Stomach (tissue), 8 donors: ENCODE measurements at regions not wholly inside any gene's neighbourhood (a gene's known extent, or its start where the extent isn't known, plus 50 kb on each side); places are given as distances from the start of the nearest gene placed in this dataset.

Experiments
- DNase-seq, 2 donors: peaks; one replicate each; pipeline versions ENCODE4 v3.0.0 to v3.0.0-alpha.2; 2013 to 2019
- H3K27ac ChIP-seq, 5 donors: fragments of 200-600 bp in 4 of 5; sonication (generic) in 4 of 5; one replicate each; pipeline ENCODE4 v1.5.1; 2013 to 2019; ENCODE audit warnings: mild to moderate bottlenecking in 1 of 5, moderate library complexity in 1 of 5
- H3K27me3 ChIP-seq, 3 donors: fragments of 200-600 bp; sonication (generic); one replicate each; pipeline ENCODE4 v1.5.1; 2017 to 2019; ENCODE audit warnings: mixed run types in 1 of 3
- H3K36me3 ChIP-seq, 4 donors: fragments of 200-600 bp; sonication (generic); 1 replicate in 3 of 4; 2 replicates in 1 of 4; pipeline ENCODE4 v1.5.1; 2016 to 2019
- H3K4me1 ChIP-seq, 4 donors: fragments of 200-600 bp; sonication (generic); one replicate each; pipeline ENCODE4 v1.5.1; 2016 to 2019
- H3K4me3 ChIP-seq, 4 donors: fragments of 200-600 bp; sonication (generic) in 3 of 4; one replicate each; pipeline ENCODE4 v1.5.1; 2016 to 2019; ENCODE audit warnings: mild to moderate bottlenecking in 1 of 4
- H3K9me3 ChIP-seq, 4 donors: fragments of 200-600 bp; sonication (generic); one replicate each; pipeline ENCODE4 v1.5.1; 2016 to 2019
- EP300 ChIP-seq: sonication (generic); formaldehyde crosslinking; IDR thresholded peaks from one replicate; pipeline ENCODE4 v1.6.1; 2017; ENCODE audit warnings: antibody characterized with exemption
- POLR2A ChIP-seq, 4 donors: fragments of 450-650 bp; IDR thresholded peaks; one replicate each; pipeline ENCODE4 v1.6.1; 2016; ENCODE audit warnings: antibody characterized with exemption in 4 of 4, control low read depth in 2 of 4, mild to moderate bottlenecking in 1 of 4, moderate library complexity in 1 of 4
- POLR2AphosphoS5 ChIP-seq, 3 donors: sonication (generic); formaldehyde crosslinking; IDR thresholded peaks; one replicate each; pipeline ENCODE4 v1.6.1; 2016; ENCODE audit warnings: antibody characterized with exemption in 3 of 3
- WGBS, 5 donors: extraction: QIAGEN DNeasy Blood & Tissue Kit in 3 of 5; methylation state at CpG; one replicate each; pipeline versions ENCODE4 v1.1.5 to v1.1.7; 2013 to 2018; 5-methylcytosine and 5-hydroxymethylcytosine counted together
- intact Hi-C: fragments of 100-400 bp; cut with DNase I; formaldehyde crosslinking; loops from one replicate; pipeline ENCODE4 v1.15.1; 2023; ENCODE audit warnings: low total_unique reads
- TF ChIP-seq, protein P1 (sequence below), 7 experiments: fragments of 450-650 bp in 4 of 7; fragments of 200-600 bp in 3 of 7; sonication (generic) in 3 of 7; IDR thresholded peaks; one replicate each; pipeline ENCODE4 v1.5.1; 2016 to 2019; ENCODE audit warnings: antibody characterized with exemption in 7 of 7, control low read depth in 2 of 7, mild to moderate bottlenecking in 1 of 7
- donor health status: healthy with polysubstance abuse.
- donor health status: Bipolar disorder and iron deficiency.
- donor health status: healthy.

DNA sequence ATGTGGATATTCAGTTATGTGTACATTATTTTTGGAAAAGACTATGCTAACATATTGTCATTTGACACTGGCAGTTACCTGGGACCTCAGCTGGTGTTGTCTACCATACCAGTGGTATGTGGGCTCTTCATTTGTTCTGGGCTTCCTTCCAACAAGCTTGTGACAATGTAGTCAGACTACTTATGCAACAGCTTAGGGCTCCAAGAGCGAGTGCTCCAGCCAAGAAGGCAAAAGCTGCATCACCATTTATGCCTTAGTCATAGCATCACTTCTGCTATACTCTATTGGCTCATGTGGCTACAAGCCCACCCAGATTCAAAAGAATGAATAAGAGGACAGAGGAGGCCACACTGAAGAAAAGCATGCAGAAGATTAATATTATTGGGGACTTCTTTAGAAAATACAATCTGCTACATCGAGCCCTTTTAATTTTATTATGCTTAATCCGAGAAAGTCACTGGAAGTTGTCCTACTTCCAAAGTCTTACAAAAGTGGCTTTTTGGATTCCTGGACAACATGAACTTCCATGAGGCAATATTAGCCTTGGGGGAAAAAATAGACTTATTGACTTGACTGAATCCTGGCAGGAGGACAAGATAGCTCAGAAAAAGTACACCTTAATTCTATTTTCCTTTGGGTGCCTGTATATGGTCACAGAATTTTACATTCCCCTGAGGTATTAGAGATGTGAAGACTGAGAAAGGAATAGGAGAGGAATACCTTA, 529.4 kb upstream of the HTR2A start:
- H3K4me1 ChIP-seq: no peaks in the 10 kb centered on the region
- WGBS, 5 donors: 68 to 85% (median 74%) methylated on average over 3 of the region's 3 CpGs
- H3K9me3 ChIP-seq: no peaks in the 10 kb centered on the region
- DNase-seq: no peak
- intact Hi-C loops: no loop called here
- H3K36me3 ChIP-seq: no peaks in the 10 kb centered on the region
- H3K4me3 ChIP-seq: no peak overlapping the region
- no peak for TF ChIP-seq POLR2A (IDR thresholded peaks at IDR 0.05)
- no peak for TF ChIP-seq EP300
- TF ChIP-seq, protein P1, sequence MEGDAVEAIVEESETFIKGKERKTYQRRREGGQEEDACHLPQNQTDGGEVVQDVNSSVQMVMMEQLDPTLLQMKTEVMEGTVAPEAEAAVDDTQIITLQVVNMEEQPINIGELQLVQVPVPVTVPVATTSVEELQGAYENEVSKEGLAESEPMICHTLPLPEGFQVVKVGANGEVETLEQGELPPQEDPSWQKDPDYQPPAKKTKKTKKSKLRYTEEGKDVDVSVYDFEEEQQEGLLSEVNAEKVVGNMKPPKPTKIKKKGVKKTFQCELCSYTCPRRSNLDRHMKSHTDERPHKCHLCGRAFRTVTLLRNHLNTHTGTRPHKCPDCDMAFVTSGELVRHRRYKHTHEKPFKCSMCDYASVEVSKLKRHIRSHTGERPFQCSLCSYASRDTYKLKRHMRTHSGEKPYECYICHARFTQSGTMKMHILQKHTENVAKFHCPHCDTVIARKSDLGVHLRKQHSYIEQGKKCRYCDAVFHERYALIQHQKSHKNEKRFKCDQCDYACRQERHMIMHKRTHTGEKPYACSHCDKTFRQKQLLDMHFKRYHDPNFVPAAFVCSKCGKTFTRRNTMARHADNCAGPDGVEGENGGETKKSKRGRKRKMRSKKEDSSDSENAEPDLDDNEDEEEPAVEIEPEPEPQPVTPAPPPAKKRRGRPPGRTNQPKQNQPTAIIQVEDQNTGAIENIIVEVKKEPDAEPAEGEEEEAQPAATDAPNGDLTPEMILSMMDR (IDR thresholded peaks at IDR 0.05): no peak
- TF ChIP-seq POLR2AphosphoS5 (IDR thresholded peaks at IDR 0.05): no peak
- H3K27ac ChIP-seq: no peak overlapping the region
- no peaks in the 10 kb centered on the region for H3K27me3 ChIP-seq

DNA sequence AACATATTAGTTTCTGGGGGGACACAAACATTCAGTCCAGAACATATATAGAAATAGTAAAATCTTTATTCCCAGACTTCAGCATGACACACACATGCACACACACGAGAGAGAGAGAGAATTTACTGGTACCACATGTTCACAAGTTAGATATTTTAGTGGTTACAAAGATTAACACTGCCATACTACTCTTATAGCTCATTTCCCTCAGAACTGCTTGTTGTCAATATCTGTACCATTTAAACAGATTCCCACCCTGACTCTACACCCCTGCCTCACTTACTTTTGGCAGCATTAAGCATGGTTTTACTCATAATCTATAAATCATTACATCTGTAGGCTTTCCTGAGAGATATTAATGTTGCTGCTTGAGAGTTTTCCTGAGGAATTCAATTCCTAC, 524.7 kb upstream of the HTR2A start:
- intact Hi-C loops: no loop called here
- no peaks in the 10 kb centered on the region for H3K4me1 ChIP-seq
- no peak for TF ChIP-seq EP300
- TF ChIP-seq, protein P1 (IDR thresholded peaks at IDR 0.05): no peak
- no peak for TF ChIP-seq POLR2A (IDR thresholded peaks at IDR 0.05)
- no peak for TF ChIP-seq POLR2AphosphoS5 (IDR thresholded peaks at IDR 0.05)
- H3K27me3 ChIP-seq: no peaks in the 10 kb centered on the region
- H3K36me3 ChIP-seq: no peaks in the 10 kb centered on the region
- H3K4me3 ChIP-seq: no peak overlapping the region
- H3K27ac ChIP-seq: no peak overlapping the region
- H3K9me3 ChIP-seq: no peaks in the 10 kb centered on the region
- no peak for DNase-seq
- WGBS, 5 donors: 40 to 64% (median 50%) methylated on average over 1 of the region's 1 CpG

DNA sequence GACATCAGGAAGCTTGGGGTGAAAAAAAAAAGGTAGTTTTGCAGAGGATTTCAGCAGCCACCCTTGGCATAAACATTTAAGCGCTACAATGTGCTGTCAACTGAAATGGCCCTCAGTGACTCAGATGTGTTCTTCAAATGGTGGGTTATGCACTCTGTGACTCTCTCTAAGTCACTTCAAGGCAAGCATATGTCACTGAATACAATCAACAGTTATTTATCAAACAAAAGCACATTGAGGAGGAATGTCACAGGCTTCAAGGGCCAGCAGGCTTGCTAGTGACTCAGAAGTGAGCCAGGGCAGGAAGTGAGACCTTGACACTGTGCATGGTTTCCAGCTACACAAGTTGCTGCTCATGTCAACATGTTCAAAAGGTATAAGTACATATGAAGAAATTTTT, 523.7 kb upstream of the HTR2A start:
- Histone ChIP-seq H3K27ac (no peak overlapping the region), H3K4me1 (no peaks in the 10 kb centered on the region), H3K27me3 (no peaks in the 10 kb centered on the region), H3K4me3 (no peak overlapping the region), H3K9me3 (no peaks in the 10 kb centered on the region), H3K36me3 (no peaks in the 10 kb centered on the region)
- 79 to 94% (median 86%) methylated on average over 1 of the region's 1 CpG for WGBS, 5 donors
- DNase-seq: no peak
- intact Hi-C loops: no loop called here
- TF ChIP-seq POLR2A (IDR thresholded peaks at IDR 0.05): no peak
- no peak for TF ChIP-seq EP300
- TF ChIP-seq, protein P1 (IDR thresholded peaks at IDR 0.05): no peak
- TF ChIP-seq POLR2AphosphoS5 (IDR thresholded peaks at IDR 0.05): no peak

DNA sequence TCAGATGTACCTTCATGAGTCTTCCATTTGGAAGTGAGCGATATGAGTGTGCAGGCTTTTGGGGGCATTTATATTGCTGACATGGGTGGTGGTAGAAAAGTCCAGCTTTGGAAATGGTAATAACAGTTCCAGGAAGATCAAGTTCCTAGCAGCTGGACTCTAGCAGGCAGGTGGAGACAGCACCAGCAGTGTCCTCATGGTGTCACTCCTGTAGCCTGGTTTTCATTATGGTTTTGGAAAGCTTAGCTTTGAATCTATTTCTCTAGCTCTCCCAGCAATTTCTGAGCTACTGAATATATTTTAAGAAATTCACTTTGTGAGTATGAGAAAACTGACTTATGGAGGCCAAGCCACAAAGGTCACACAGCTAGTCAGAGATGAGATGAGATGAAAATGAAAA, 523.2 kb upstream of the HTR2A start:
- no peak overlapping the region for H3K4me3 ChIP-seq
- intact Hi-C loops: no loop called here
- no peaks in the 10 kb centered on the region for H3K9me3 ChIP-seq
- TF ChIP-seq POLR2AphosphoS5 (IDR thresholded peaks at IDR 0.05): no peak
- no peak for TF ChIP-seq POLR2A (IDR thresholded peaks at IDR 0.05)
- TF ChIP-seq, protein P1 (IDR thresholded peaks at IDR 0.05): no peak
- TF ChIP-seq EP300: no peak
- no peak overlapping the region for H3K27ac ChIP-seq
- H3K27me3 ChIP-seq: no peaks in the 10 kb centered on the region
- H3K36me3 ChIP-seq: no peaks in the 10 kb centered on the region
- 39 to 58% (median 52%) methylated on average over 1 of the region's 1 CpG for WGBS, 5 donors
- H3K4me1 ChIP-seq: no peaks in the 10 kb centered on the region
- no peak for DNase-seq
